ENCODE measurements at regions not wholly inside any gene's neighbourhood (a gene's known extent, or its start where the extent isn't known, plus 50 kb on each side); places are given as distances from the start of the nearest gene placed in this dataset.

GRCh38 chr13:34207334-34207733 lies 389.4 kb downstream of the RFC3 start:
- H2AFZ ChIP-seq (ENCODE audit: low read length): no peak overlapping the region
- H3T11ph ChIP-seq (ENCODE audit: low read length): no peak overlapping the region
- H3K27me3 ChIP-seq (ENCODE audit: insufficient read depth, low read length): no peaks in the 10 kb centered on the region
- no peaks in the 10 kb centered on the region for H3K79me2 ChIP-seq (ENCODE audit: insufficient read depth, low read length)
- no peak overlapping the region for H3K4ac ChIP-seq (ENCODE audit: low read depth, low read length)
- no peak overlapping the region for H3K9ac ChIP-seq (ENCODE audit: extremely low read depth, insufficient read length, low read length)
- no peak overlapping the region for H2BK15ac ChIP-seq (ENCODE audit: low read depth, low read length)
- H3K4me2 ChIP-seq (ENCODE audit: insufficient read depth, insufficient read length, low read length): no peak overlapping the region
- H3K56ac ChIP-seq (ENCODE audit: insufficient read length, low read depth, low read length): no peak overlapping the region
- H2AK5ac ChIP-seq (ENCODE audit: insufficient read length, low read length): no peak overlapping the region
- Mint-ChIP-seq H3K27me3 (ENCODE audit: low read depth) (no peaks in the 10 kb centered on the region), H3K27ac (no peak overlapping the region), H3K9me3 (peaks cover 2 to 4% of the 10 kb centered on the region in 2 experiments; a peak in 3 of 5 replicates), H3K4me1 (peaks cover 0 to 6% of the 10 kb centered on the region in 2 experiments; a peak in 1 of 4 replicates), H3K36me3 (ENCODE audit: insufficient read depth in 1 of 3, low read depth in 3 of 3) (peaks cover 0 to 9% (median 0%) of the 10 kb centered on the region in 3 experiments; a peak in 1 of 7 replicates), H3K4me3 (no peak overlapping the region)
- H4K91ac ChIP-seq (ENCODE audit: insufficient read length, low read depth, low read length): no peak overlapping the region
- H4K20me1 ChIP-seq (ENCODE audit: control insufficient read depth, insufficient read depth, insufficient read length): no peaks in the 10 kb centered on the region
- H2BK20ac ChIP-seq (ENCODE audit: low read depth, low read length, poor library complexity, severe bottlenecking): no peak overlapping the region
- H3K4me1 ChIP-seq (ENCODE audit: insufficient read depth, low read length): no peaks in the 10 kb centered on the region
- no peaks in the 10 kb centered on the region for H3K79me1 ChIP-seq (ENCODE audit: insufficient read depth, low read depth, low read length, poor library complexity, severe bottlenecking)
- no peak overlapping the region for H2BK12ac ChIP-seq (ENCODE audit: insufficient read length, low read depth, low read length)
- no peak overlapping the region for H3K18ac ChIP-seq (ENCODE audit: insufficient read length, low read depth, low read length)
- H3K27ac ChIP-seq (ENCODE audit: insufficient read length, low read depth, low read length): no peak overlapping the region
- H2BK5ac ChIP-seq (ENCODE audit: insufficient read length, low read length): no peak overlapping the region
- no peak overlapping the region for H4K5ac ChIP-seq (ENCODE audit: insufficient read length, low read depth, low read length)
- H3K23ac ChIP-seq (ENCODE audit: insufficient read length, low read depth, low read length): no peak overlapping the region
- no peak for DNase-seq
- H3K23me2 ChIP-seq (ENCODE audit: insufficient read length, low read depth, low read length, poor library complexity, severe bottlenecking): no peaks in the 10 kb centered on the region
- no peak overlapping the region for H4K8ac ChIP-seq (replicated peaks; ENCODE audit: insufficient read length, low read depth, low read length)
- H2BK120ac ChIP-seq (ENCODE audit: low read depth, low read length, poor library complexity, severe bottlenecking): no peak overlapping the region
- no peaks in the 10 kb centered on the region for H3K9me3 ChIP-seq (ENCODE audit: control insufficient read depth, low read depth, low read length)
- no CpG with 5 or more reads among the region's 4 CpGs for WGBS (ENCODE audit: extremely low coverage, insufficient read length, low lambda C conversion rate)
- H3K14ac ChIP-seq (ENCODE audit: insufficient read depth, low read length): no peak overlapping the region
- TF ChIP-seq CTCF (conservative IDR thresholded peaks at IDR 0.05): no peak

Data from H9 (cell line).